Activated CD4-positive, alpha-beta T cell treated with anti-CD3 and anti-CD28 coated beads, Interleukin-2, Interleukin-6, amounts not matched to agents 100 ng/mL and 50 ng/mL, durations not matched to agents 16 hours and 8 hours (primary cell): ENCODE measurements at regions not wholly inside any gene's neighbourhood (a gene's known extent, or its start where the extent isn't known, plus 50 kb on each side); places are given as distances from the start of the nearest gene placed in this dataset.
A peak's percentile ranks its signal among the peaks of the same experiment; 100 is the strongest.

Experiments
- DNase-seq: peaks from one replicate; pipeline ENCODE4 v3.0.0-alpha.2; 2020

DNA sequence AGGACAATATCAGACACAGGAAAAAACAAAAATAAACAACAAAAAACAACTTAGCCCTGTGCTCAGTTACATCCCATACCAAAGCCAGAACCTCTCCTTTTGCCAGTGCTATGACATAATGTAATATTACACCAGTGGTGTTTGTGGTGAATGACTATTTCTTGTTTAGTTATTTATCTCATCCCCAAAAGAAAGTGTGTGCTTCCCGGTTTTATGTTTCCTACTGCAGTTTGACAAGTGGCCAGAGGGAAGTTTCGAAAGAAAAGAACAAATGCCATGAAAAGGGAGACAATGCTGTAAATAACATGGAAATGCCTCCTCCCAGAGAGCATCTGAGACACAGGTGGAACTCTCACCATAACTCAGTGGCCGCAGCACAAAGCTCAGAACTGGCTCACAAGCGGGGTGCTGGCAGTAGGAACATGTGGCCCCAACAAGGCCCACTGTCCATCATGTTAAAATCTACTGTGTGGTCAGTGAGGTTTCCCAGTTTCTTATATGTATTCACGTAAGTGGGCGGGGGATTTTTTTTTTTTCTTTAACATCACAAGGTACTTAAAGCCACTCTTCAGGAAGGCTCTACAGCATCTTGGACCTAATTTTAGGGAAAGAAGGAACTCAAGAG lies 158.2 kb downstream of the BARHL2 start:
- DNase-seq = no peak

DNA sequence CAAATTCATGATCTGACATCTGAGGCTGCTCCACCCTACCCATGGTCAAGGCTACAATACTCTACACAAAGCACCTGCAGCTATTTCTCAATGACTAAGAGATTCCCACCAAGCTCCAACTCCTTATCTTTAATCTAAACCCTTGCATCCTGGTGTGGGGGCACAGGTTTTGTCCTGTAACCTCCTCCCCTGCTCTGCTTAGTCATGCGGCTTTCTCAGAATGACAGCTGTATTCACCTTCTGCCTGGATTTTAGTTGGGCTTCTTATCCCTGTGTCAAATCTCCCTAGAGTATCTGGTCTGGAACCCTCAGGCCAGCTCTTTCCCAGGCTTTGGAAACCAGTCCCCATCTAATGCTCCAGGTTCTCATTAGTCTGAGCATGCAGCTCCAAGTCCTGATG lies 159.0 kb downstream of the BARHL2 start:
- no peak for DNase-seq

DNA sequence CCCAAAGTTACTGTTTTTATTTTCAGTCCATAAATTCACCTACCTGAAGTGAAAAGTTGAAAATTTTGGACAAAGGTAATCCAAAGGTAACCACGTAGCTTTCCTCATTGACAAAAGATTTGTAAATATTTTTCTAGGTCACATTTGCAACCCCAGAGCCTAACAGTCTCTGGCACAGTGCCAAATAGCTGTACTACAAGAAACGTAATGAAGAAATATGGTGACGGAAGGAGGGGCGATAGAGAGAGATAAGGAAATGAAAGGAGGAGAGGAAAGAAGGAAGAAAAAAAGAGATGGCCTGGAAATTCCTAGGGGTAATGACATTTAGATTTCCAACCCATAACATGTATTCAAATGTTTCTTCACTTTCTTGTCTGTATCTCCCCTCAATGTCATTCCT lies 159.4 kb downstream of the BARHL2 start:
- no peak for DNase-seq

DNA sequence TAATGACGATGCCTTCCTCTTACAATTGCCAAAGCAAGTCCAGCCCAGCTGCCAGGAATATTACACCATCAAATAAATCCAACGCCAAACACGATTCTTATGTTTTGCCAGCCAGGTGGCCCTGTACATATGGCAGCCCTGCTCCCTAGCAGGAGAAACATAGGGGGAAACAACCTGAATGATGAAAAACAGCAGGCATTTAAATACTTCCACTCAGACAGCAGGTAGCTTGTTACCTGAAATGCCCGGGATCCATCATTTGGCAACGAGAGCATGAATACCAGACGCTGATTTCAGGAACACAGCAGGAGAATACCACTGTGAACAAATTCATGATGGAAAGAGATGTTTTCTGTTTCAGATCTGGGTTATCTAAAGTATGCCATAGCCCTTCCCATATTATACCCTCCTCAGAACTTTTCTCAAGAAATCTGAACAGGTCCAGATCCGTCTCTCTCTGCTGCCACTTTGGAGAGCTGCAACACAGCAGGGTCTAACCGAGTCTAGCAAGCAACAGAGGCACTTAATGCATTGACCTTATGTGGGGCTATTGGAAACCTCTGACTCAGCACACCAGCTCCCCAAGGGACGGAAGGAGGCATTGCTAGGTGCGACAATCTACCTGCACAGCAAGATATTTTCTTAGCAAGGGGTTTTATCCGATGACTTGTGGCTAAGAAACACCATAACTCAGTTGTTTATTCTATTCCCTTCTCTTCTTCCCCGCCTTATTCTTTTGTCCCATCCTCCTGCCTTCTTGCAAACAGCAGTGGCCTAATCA lies 166.3 kb downstream of the BARHL2 start:
- DNase-seq = no peak

DNA sequence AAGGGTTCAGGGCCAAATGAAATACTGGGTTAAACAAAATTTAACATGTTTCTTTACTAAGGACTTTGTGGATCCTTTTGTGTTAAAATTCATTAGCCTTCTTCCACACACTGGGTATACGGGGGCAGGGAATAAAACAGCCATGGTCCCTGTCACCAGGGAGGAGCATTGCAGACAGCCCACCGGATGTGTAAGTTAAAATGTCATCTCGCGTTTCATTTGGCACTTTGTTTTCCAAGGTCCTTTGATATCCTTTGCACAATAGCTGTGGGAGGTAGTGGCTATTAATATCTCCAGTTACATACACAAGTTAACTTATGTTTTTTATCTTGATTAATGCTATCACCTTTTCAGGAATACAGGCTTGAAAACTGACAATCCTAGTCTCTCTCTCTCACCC lies 172.7 kb downstream of the BARHL2 start:
- no peak for DNase-seq

DNA sequence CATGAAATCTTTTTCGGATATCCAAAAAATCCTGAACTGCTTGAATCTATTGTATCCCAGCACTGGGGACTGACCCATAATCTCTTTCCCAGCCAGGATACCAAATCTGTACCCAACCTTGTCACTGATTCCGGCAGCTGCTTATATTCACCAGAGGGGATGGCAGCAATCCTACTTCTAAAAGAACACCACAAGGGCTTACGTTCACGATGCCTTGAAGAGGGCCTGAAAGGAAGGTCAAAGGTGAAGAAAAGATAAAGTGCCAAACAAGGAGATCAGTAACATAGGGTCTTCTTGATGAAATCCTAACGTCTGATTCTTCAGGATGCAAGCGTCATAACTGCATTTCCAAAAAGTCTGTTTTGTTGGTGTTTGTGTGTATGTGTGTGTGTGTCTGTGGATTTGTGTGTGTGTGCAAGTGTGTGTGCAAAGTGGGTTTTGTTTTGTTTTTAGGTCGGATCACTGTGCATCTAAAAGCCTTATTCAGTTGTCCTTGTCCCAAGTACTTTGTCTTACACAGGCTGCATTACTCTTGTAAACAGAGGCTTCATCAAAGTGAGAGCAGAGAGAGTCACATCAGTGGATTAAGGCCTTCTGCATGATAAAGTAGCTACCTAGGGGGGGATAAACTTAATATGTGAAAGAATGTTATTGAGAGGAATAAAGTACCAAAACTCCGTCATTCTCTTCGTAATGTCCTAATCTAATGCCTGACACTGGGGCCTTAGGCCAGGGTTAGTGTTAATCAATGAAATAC lies 179.3 kb downstream of the BARHL2 start:
- no peak for DNase-seq

DNA sequence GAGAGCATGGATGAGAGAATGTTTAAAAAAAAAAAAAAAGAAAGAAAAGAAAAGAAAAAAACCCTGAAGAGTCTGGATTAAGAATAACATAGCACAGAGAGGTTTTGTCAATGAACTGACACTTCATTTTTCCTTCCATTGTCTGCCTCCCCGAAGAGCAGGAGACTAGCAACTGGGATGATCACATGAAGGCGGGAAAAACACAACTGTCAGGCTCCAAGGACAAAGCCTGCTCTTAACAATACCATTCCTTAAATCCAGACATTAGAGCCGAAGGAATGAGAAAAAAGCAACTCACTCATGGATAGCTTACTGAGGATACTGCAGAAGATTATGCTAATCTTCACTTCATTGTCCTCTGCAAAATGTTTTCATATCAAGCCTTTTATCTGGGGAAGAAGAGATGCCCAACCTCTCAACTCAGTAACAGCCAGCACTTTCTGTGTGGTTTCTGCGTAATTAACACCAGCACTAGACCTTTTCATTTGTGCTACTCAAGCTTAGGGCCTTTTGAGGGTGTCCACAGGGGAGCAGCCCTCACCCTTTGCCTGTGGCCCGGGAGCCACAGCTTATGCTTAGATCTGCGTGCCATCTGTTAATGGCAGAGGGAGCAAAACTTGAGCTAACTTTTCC lies 182.3 kb downstream of the BARHL2 start:
- DNase-seq = no peak

DNA sequence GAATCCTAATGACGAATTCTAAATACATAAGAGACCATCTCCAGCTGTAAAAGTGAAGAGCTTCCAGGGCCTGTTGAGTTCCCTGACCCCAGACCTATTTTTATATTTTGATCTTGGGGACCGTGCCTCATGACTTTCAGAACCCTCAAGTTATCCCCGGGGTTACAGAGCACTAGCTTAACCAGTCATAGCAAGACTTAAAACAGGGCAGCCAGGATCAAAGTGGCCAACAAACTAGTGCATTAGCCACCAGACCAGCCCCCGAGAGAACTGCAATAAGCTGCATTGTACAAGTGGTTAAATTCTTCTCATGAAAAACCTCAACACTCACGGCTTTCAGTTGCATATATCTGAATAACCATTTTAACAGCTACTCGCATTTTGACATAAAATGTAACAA lies 183.0 kb downstream of the BARHL2 start:
- peak; percentile 2 for DNase-seq

DNA sequence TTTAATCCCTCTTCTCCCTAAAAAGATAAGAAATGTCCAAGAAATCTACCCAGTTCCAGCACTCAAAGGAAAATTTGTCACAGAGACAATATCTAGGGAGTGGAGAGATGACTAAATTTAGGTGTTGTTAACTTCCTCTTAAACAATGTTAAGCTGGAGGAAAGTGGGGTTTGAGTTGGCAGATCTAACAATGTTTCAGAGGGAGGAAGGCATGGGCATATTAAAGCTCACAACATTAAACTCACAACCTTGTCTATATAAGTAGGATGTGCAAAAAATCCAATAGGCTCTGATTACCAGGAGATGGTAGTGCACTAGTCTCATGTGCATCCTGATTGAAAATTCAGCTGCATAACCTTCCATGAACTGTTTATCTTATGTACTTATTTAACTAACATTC lies 190.1 kb downstream of the BARHL2 start:
- no peak for DNase-seq

DNA sequence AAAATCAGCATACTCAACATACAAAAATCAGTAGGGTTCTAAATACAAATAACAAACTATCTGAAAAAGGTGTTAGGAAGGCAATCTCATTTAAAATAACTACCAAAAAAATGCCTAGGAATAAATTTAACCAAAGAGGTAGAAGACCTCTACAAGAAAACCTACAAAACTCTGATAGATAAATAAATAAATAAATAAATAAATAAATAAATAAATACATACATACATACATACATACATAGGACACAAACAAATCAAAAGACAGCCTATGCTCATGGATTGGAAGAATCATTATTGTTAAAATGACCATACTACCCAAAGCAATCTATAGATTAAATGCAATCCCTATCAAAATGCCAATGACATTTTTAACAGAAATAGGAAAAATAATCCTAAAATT lies 194.7 kb downstream of the BARHL2 start:
- DNase-seq = no peak

DNA sequence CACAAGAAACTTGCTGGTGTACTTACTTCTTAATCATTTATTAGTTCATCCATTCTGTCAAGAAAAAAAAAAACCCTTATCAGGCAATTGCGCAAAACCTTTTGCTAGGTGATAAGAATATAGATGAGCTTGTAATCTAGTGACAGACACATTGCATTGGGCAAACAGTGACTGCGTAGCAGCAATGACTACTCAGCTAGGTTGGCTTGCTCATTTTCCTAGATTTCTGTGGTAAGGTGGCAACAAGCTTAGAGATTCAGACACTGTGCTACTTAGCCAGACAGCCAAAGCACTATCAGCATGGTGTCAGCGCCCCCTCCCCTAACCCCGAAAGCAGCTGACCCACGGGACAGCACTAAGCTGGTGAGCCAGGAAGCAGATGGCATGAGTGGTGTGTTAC lies 203.1 kb downstream of the BARHL2 start:
- DNase-seq = no peak

DNA sequence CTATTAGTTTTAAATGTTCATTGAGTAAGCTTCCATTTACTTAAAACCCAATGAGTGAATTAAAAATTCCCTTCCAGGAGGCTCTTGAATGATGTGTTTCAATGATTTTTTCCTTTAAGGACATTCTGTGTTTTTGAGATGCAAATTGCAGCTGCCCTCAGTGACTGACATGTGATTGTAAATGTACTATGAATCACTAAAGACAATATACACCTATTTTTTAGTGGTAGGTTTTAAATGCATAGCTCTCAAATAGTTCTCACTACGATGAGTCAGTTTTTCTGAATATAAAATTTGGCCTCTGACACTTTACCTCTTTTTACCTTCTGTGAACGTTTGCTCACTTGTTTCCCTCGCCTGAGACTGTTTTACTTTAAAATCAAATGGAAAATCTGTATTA lies 204.7 kb downstream of the BARHL2 start:
- no peak for DNase-seq

DNA sequence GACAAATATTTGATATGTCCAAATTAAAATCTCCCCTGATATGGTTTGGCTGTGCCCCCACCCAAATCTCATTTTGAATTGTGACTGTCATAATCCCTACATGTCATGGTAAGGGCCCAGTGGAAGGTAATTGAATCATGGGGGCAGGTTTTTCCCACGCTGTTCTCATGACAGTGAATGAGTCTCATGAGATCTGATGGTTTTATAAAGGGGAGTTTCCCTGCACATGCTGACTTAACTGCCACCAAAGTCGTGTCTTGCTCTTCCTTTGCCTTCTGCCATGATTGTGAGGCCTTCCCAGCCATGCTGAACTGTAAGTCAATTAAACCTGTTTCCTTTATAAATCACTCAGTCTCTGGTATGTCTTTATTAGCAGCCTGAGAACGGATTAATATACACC lies 207.0 kb downstream of the BARHL2 start:
- no peak for DNase-seq

DNA sequence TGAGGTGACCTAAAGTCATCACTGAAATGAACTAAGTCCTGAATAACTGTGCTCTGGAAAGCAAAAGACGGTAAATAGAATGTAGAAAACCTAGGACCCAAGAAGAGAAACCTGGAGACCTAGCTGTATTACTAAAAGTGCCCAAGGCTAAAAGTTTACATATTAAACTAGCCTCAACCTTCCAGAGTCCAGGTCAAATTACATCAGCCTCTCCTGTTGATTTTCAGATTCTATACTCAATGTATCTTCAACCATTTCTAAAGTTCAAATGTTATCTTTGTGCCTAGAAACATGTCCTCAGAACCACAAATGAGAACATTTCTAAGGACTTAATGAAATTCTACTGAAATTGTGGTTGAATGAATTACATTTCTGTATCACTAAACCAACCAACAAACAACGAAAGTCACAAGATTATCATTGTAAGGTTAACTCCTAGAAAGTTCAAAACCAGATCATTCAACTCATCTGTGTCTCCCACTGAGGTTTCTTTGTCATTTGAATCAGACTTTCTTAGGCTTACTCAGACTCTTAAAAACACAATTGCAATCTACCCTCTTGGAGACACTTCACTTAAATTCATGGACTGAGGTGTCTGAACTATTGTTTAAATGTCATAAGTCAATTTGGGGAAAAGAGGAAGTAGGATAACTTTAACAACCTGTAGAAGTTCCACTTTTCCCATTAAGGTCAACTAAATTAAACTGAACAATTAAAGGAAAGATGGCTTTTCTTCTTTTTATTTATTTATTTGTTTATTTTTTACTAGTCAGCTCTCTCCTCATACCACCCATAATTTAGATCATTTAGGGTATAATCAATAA lies 207.7 kb downstream of the BARHL2 start:
- peak; percentile 3 for DNase-seq

DNA sequence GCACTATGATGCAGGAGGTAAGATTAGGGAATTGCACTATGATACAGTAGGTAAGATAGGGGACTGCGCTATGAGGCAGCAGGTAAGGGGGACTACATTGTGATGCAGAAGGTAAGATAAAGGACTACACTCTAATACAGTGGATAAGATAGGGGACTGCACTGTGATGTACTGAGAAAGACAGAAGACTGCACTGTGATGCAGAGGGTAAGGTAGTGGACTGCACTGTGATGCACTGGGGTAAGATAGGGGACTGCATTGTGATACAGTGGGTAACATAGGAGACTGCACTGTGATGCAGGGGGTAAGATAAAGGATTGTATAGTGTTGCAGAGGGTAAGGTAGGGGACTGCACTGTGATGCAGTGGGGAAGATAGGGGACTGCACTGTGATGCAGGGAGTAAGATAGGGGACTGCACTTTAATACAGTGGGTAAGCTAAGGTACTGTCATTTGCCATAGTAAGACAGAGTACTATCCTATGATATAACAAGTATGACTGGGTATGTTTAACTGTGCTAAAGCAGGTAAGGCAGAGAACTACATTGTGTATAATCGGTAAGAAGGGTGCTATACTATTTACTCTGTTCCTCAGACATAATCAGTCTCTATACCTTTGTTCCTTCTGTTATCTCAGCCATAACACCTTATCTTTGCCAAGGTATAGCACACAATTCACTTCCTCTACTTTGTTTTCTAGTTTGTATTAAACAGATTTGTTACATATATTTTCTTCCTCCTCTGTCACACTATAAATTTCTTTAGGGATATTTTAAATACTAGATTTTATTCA lies 208.5 kb downstream of the BARHL2 start:
- no peak for DNase-seq

DNA sequence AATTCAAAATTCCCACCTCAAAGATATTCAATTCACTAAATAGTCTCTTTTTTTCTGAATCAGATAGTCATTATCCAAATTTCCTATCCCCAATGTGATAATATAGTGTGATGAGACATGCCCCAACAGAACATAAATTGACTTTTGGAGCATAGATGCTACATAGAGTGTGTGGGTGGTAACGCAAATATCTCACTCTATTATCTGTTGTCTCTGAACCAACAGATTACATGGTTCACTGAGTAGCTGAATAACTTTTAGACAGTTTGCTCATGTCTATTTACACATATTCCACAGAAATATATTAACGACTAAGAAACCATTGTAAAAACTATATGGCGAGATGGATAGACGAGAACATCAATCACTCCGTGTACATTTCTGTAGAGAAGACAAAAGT lies 209.9 kb downstream of the BARHL2 start:
- DNase-seq = no peak

DNA sequence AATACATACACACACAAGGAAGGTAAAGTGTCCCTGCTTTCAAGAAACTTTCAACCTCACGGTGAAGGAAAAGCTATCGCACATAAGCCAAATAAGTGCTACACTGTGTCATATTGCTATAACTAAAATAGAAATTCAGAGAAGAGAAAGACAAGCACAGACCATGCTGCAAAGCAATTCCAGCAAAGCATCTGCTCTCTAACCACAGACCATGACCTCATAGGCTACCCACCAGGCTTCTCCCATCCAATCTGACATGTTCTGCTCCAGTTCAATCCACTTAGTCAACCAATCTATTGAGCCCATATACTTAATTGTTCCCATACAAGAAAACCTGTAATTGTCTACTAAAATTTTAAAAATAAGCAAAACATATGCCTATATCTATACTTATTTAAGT lies 211.3 kb downstream of the BARHL2 start:
- DNase-seq = no peak

DNA sequence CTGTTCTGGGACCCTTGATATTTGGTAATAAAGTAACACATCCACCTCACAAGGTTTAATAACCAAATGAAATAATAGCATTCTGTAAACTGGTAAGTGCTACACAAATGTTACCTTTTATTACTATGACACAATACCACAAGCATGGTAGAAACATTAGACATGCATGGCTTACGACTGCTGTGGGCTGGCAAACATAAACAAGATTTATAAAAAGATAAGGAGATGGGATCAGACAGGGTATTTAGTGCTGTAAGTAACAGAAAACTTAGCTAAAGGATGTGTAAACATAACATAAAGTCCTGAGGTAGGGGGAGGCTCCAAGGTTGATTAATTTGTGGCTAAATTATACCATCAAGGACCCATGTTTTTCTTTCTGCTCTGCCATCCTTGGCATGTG lies 212.6 kb downstream of the BARHL2 start:
- no peak for DNase-seq

DNA sequence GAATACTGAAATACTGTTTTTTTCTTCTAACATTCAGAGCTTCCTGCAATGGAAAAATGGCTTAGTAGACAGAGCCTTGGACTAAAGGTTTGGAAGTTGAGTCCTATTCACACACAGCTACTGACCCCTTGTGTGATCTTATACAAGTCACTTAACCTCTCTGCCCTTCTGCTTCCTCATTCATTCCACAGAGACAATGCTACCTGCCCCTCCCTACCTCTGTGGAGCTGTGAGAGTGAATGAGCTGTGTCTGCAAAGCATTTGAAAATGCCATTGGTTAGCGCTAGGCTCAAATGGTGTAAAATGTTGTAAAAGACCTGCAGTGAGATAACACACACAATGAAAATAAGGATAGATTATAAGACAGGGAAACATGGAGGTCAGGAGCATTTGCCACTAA lies 214.4 kb downstream of the BARHL2 start:
- no peak for DNase-seq

DNA sequence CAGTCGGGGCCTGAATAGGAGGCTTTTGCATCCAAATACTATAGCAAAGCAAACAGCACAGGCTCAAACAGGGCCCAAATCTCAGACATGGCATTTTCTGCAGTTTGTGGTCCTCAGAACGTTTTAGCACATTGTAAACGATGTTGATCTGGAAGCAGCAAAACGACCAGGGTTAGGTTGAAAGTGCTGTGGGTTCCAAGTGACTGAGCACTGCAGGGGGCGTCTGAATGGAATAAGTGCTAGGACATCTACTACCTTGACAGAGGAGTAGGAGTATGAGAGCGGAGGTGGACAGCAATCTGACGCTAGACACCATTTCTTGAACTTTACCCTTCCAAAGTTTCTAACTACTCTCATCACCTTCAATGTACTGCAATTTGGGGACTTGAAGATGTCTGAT lies 214.9 kb downstream of the BARHL2 start:
- DNase-seq = no peak

DNA sequence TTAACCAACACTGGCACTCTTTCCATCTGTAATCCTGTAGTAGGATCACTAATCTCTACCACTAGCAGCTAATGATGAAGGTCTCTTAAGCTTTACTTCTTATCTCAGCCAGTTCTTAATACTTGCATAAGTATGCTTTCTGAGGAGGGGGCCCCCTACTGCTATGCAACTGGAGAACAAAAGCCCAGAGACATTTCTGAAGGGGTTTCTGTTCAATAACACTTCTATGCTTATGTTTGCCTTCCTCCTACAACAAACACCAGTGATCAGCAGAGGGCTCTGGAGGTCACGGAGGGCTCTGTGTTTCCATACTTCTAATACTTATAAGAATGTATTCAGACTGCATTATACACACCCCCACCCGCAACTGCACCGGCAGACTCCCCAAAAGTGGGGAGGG lies 215.8 kb downstream of the BARHL2 start:
- no peak for DNase-seq

DNA sequence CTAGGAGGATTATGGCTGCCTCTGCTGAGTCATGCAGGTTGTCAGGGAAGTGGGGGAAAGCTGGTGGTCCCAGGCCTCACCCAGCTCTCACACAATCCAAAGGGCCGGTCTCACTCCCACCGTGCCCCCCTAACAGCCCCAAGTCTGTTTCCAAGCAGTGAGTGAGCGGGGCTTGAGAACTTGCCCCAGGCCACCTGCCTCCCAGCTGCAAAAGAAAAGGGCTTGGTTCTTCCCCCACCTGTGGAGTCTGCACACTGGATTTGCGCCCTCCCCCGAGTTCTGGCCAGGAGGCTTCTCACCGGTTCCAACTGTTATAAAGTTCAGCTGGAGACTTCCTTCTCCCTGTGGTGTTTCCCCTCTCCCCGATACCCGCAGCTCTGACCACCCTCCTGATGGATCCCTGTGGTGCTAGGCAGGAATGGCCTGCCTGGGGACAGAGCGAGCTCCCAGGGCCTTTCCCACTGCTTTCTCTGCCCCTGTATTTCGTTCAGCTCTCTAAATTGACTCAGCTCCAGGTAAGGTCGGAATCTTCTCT lies 222.3 kb downstream of the BARHL2 start:
- DNase-seq = no peak
